Fibroblast of gingiva (primary cell): ENCODE measurements at regions not wholly inside any gene's neighbourhood (a gene's known extent, or its start where the extent isn't known, plus 50 kb on each side); places are given as distances from the start of the nearest gene placed in this dataset.

Experiments used
- DNase-seq: peaks from one replicate; pipeline ENCODE4 v3.0.0-alpha.2; 2011; ENCODE audit warnings: low read depth

- DNase-seq = no peak
These were observed 213.6 kb upstream of the ADARB2 start for GRCh38 chr10:1950803-1951495.

GRCh38 chr10:1947464-1948003, 210.2 kb upstream of the ADARB2 start:
- no peak for DNase-seq

GRCh38 chr10:1944487-1944886, 207.2 kb upstream of the ADARB2 start:
- DNase-seq = no peak

- no peak for DNase-seq
These were observed 205.2 kb upstream of the ADARB2 start for GRCh38 chr10:1942478-1942877.

- DNase-seq = no peak
These were observed 201.7 kb upstream of the ADARB2 start for GRCh38 chr10:1939016-1939415.

- no peak for DNase-seq
These were observed 201.0 kb upstream of the ADARB2 start for GRCh38 chr10:1938317-1938716.

GRCh38 chr10:1935912-1936311, 198.6 kb upstream of the ADARB2 start:
- DNase-seq = no peak

- no peak for DNase-seq
These were observed 195.9 kb upstream of the ADARB2 start for GRCh38 chr10:1933215-1933614.

- DNase-seq = no peak
These were observed 195.4 kb upstream of the ADARB2 start for GRCh38 chr10:1932692-1933094.

- no peak for DNase-seq
These were observed 191.3 kb upstream of the ADARB2 start for GRCh38 chr10:1928606-1929005.

GRCh38 chr10:1923998-1924397, 186.7 kb upstream of the ADARB2 start:
- no peak for DNase-seq

- no peak for DNase-seq
These were observed 186.3 kb upstream of the ADARB2 start for GRCh38 chr10:1923586-1923985.

GRCh38 chr10:1920941-1921340, 183.6 kb upstream of the ADARB2 start:
- no peak for DNase-seq

GRCh38 chr10:1920127-1920526, 182.8 kb upstream of the ADARB2 start:
- DNase-seq = no peak

- no peak for DNase-seq
These were observed 174.4 kb upstream of the ADARB2 start for GRCh38 chr10:1911771-1912170.

- DNase-seq = no peak
These were observed 166.7 kb upstream of the ADARB2 start for GRCh38 chr10:1903982-1904381.

GRCh38 chr10:1896153-1896552, 158.8 kb upstream of the ADARB2 start:
- DNase-seq = no peak

GRCh38 chr10:1895691-1896090, 158.4 kb upstream of the ADARB2 start:
- DNase-seq = no peak

GRCh38 chr10:1894912-1895311, 157.6 kb upstream of the ADARB2 start:
- DNase-seq = no peak

- DNase-seq = no peak
These were observed 156.6 kb upstream of the ADARB2 start for GRCh38 chr10:1893941-1894340.

GRCh38 chr10:1886039-1886438, 148.7 kb upstream of the ADARB2 start:
- no peak for DNase-seq

GRCh38 chr10:1882728-1883127, 145.4 kb upstream of the ADARB2 start:
- DNase-seq = no peak

GRCh38 chr10:1882180-1882579, 144.9 kb upstream of the ADARB2 start:
- no peak for DNase-seq

GRCh38 chr10:1881636-1882035, 144.3 kb upstream of the ADARB2 start:
- DNase-seq = no peak
